H1 (cell line): ENCODE measurements at regions not wholly inside any gene's neighbourhood (a gene's known extent, or its start where the extent isn't known, plus 50 kb on each side); places are given as distances from the start of the nearest gene placed in this dataset.

Source experiments
- CTCF ChIA-PET: fragments of 300-600 bp; sonication (Branson Sonifier 250); formaldehyde crosslinking; loops from one replicate; lab custom pipeline; 2021; ENCODE audit not compliant: partially characterized antibody; lab: Charles Lee
- POLR2A ChIA-PET: fragments of 300-600 bp; sonication (Branson Sonifier 250); formaldehyde crosslinking; loops from one replicate; lab custom pipeline; 2021; ENCODE audit warnings: inconsistent platforms; ENCODE audit not compliant: partially characterized antibody; lab: Charles Lee
- DNase-seq, 2 experiments: peaks; one replicate each; pipeline versions ENCODE4 v3.0.0 to v3.0.0-alpha.2; 2010 to 2022; ENCODE audit warnings: low spot score in 2 of 2, low read depth in 1 of 2, mixed read lengths in 1 of 2
- FAIRE-seq: peaks from 2 replicates; lab custom pipeline; 2011; peaks lifted over from hg19 to GRCh38; lab: Jason Lieb, UNC
- H2AFZ ChIP-seq: 2 replicates; pipeline ENCODE4 v1.8.1; 2012; ENCODE audit warnings: low read length, inconsistent platforms
- H2AK5ac ChIP-seq: 2 replicates; pipeline ENCODE4 v1.6.1; 2013; ENCODE audit warnings: low read depth, low read length
- H2BK120ac ChIP-seq: replicated peaks from 2 replicates; pipeline ENCODE3; 2013; ENCODE audit warnings: low read depth, low read length, inconsistent platforms
- H2BK12ac ChIP-seq: 2 replicates; pipeline ENCODE4 v1.6.1; 2013; ENCODE audit warnings: low read depth, low read length
- H2BK15ac ChIP-seq: 2 replicates; pipeline ENCODE4 v1.6.1; 2013; ENCODE audit warnings: low read length
- H2BK20ac ChIP-seq: 2 replicates; pipeline ENCODE4 v1.6.1; 2013; ENCODE audit warnings: low read length
- H2BK5ac ChIP-seq: 2 replicates; pipeline ENCODE4 v1.6.1; 2013; ENCODE audit warnings: low read depth, low read length
- H3K14ac ChIP-seq: 2 replicates; pipeline ENCODE4 v1.6.1; 2013; ENCODE audit warnings: inconsistent platforms; ENCODE audit not compliant: insufficient read length
- H3K18ac ChIP-seq: 2 replicates; pipeline ENCODE4 v1.6.1; 2013; ENCODE audit warnings: low read length; ENCODE audit errors: extremely low read depth
- H3K23ac ChIP-seq: 2 replicates; pipeline ENCODE4 v1.6.1; 2013; ENCODE audit warnings: inconsistent platforms; ENCODE audit not compliant: insufficient read length
- H3K23me2 ChIP-seq: 2 replicates; pipeline ENCODE4 v1.6.1; 2013; ENCODE audit warnings: low read depth, low read length
- H3K27ac ChIP-seq: 2 replicates; pipeline ENCODE4 v1.6.1; 2011; ENCODE audit warnings: low read depth, low read length, inconsistent platforms
- H3K27me3 ChIP-seq, 4 experiments: replicated peaks in 1 of 4; 1 replicate in 1 of 4; 2 replicates in 3 of 4; pipeline versions ENCODE4 v1.6.1 to v1.8.1; 2011 to 2013; ENCODE audit warnings: low read length in 3 of 4, mild to moderate bottlenecking in 3 of 4, inconsistent platforms in 2 of 4, mixed read lengths in 2 of 4, moderate library complexity in 1 of 4; ENCODE audit not compliant: control insufficient read depth in 3 of 4, insufficient read depth in 3 of 4; ENCODE audit errors: extremely low read depth in 1 of 4
- H3K36me3 ChIP-seq, 4 experiments: 2 replicates each; pipeline versions ENCODE4 v1.6.1 to v1.8.1; 2011 to 2013; ENCODE audit warnings: mild to moderate bottlenecking in 4 of 4, low read length in 3 of 4, moderate library complexity in 2 of 4, control low read depth in 1 of 4, inconsistent platforms in 1 of 4; ENCODE audit not compliant: insufficient read depth in 4 of 4, control insufficient read depth in 2 of 4
- H3K4ac ChIP-seq: replicated peaks from 2 replicates; pipeline ENCODE3; 2013; ENCODE audit warnings: low read length, low read depth, mixed read lengths, inconsistent platforms; ENCODE audit not compliant: insufficient read length
- H3K4me1 ChIP-seq, 4 experiments: replicated peaks in 1 of 4; 1 replicate in 1 of 4; 2 replicates in 3 of 4; pipeline versions ENCODE4 v1.6.1 to v1.8.1; 2011 to 2013; ENCODE audit warnings: low read length in 3 of 4, inconsistent platforms in 2 of 4, mixed read lengths in 1 of 4; ENCODE audit not compliant: insufficient read depth in 4 of 4, control insufficient read depth in 3 of 4
- H3K4me2 ChIP-seq, 2 experiments: 2 replicates each; pipeline versions ENCODE4 v1.6.1 to v1.8.1; 2011 to 2013; ENCODE audit warnings: low read depth in 2 of 2, low read length in 2 of 2, control low read depth in 1 of 2, inconsistent platforms in 1 of 2, mild to moderate bottlenecking in 1 of 2; ENCODE audit not compliant: insufficient read depth in 1 of 2
- H3K4me3 ChIP-seq, 4 experiments: fragments of 200-600, 300-600 bp in 1 of 4; sonication (generic), shearing (Covaris generic), sonication (Bioruptor Twin) in 1 of 4; 2 replicates each; pipeline versions ENCODE4 v1.5.1 to v1.8.1; 2011 to 2016; ENCODE audit warnings: low read length in 4 of 4, low read depth in 3 of 4, control low read depth in 2 of 4, inconsistent platforms in 2 of 4, mild to moderate bottlenecking in 2 of 4, mixed read lengths in 1 of 4, moderate library complexity in 1 of 4; ENCODE audit not compliant: insufficient read depth in 2 of 4; ENCODE audit errors: extremely low read depth in 1 of 4
- H3K56ac ChIP-seq: replicated peaks from 2 replicates; pipeline ENCODE3; 2013; ENCODE audit warnings: low read depth, mild to moderate bottlenecking, mixed read lengths, low read length, inconsistent platforms; ENCODE audit not compliant: insufficient read length
- H3K79me1 ChIP-seq: 2 replicates; pipeline ENCODE4 v1.6.1; 2013; ENCODE audit warnings: low read depth, low read length, control low read depth
- H3K79me2 ChIP-seq, 2 experiments: 2 replicates each; pipeline versions ENCODE4 v1.6.1 to v1.8.1; 2012 to 2013; ENCODE audit warnings: low read length in 2 of 2, mild to moderate bottlenecking in 2 of 2, inconsistent platforms in 1 of 2; ENCODE audit not compliant: insufficient read depth in 2 of 2, control insufficient read depth in 1 of 2
- H3K9ac ChIP-seq, 4 experiments: replicated peaks in 1 of 4; 1 replicate in 1 of 4; 2 replicates in 3 of 4; pipeline versions ENCODE4 v1.6.1 to v1.8.1; 2011 to 2013; ENCODE audit warnings: low read depth in 3 of 4, low read length in 3 of 4, control low read depth in 2 of 4, mild to moderate bottlenecking in 2 of 4, moderate library complexity in 2 of 4, inconsistent platforms in 1 of 4; ENCODE audit errors: extremely low read depth in 1 of 4
- H3K9me3 ChIP-seq, 2 experiments: 2 replicates each; pipeline versions ENCODE4 v1.6.1 to v1.8.1; 2012 to 2013; ENCODE audit warnings: mild to moderate bottlenecking in 2 of 2, moderate library complexity in 2 of 2, control low read depth in 1 of 2, inconsistent platforms in 1 of 2, low read depth in 1 of 2, low read length in 1 of 2, mixed read lengths in 1 of 2; ENCODE audit not compliant: insufficient read depth in 2 of 2
- H4K20me1 ChIP-seq, 2 experiments: replicated peaks in 1 of 2; 2 replicates each; pipeline versions ENCODE3 to v1.8.1; 2011 to 2013; ENCODE audit warnings: inconsistent platforms in 2 of 2, low read length in 2 of 2, mild to moderate bottlenecking in 1 of 2; ENCODE audit not compliant: insufficient read depth in 2 of 2, control insufficient read depth in 1 of 2
- H4K5ac ChIP-seq: 2 replicates; pipeline ENCODE4 v1.6.1; 2013; ENCODE audit warnings: low read length, low read depth, mixed read lengths, inconsistent platforms; ENCODE audit not compliant: insufficient read length
- H4K8ac ChIP-seq: 2 replicates; pipeline ENCODE4 v1.8.0; 2013; ENCODE audit warnings: mild to moderate bottlenecking, moderate library complexity, low read length, inconsistent platforms; ENCODE audit not compliant: insufficient read depth; ENCODE audit errors: extremely low read depth
- H4K91ac ChIP-seq: replicated peaks from 2 replicates; pipeline ENCODE3; 2013; ENCODE audit warnings: low read length, mixed read lengths, inconsistent platforms; ENCODE audit not compliant: insufficient read length
- ASH2L ChIP-seq: fragments of 200-600, 300-600 bp; sonication (generic); IDR thresholded peaks from one replicate; pipeline ENCODE4 v1.7.1; 2017; ENCODE audit warnings: low read length
- ATF2 ChIP-seq: IDR thresholded peaks from 2 replicates; pipeline ENCODE4 v1.6.1; 2012; ENCODE audit warnings: low read length, inconsistent platforms
- CHD2 ChIP-seq: IDR thresholded peaks from 2 replicates; pipeline ENCODE4 v1.6.1; 2012; ENCODE audit warnings: low read length, improper control_type of control experiment
- CTBP2 ChIP-seq: IDR thresholded peaks from 2 replicates; pipeline ENCODE4 v1.7.0; 2011; ENCODE audit warnings: borderline replicate concordance, mild to moderate bottlenecking, moderate library complexity, mixed read lengths, low read length; ENCODE audit not compliant: insufficient read depth, insufficient read length
- EGR1 ChIP-seq: IDR thresholded peaks from 2 replicates; pipeline ENCODE4 v1.6.1; 2011; ENCODE audit warnings: low read depth, low read length, borderline replicate concordance
- GABPA ChIP-seq: IDR thresholded peaks from 2 replicates; pipeline ENCODE4 v1.6.1; 2011; ENCODE audit warnings: mild to moderate bottlenecking, low read length, moderate library complexity, borderline replicate concordance; ENCODE audit not compliant: insufficient read depth
- GTF2F1 ChIP-seq: IDR thresholded peaks from 2 replicates; pipeline ENCODE4 v1.6.1; 2012; ENCODE audit warnings: low read depth, low read length, improper control_type of control experiment, borderline replicate concordance
- JUN ChIP-seq: IDR thresholded peaks from 2 replicates; pipeline ENCODE4 v1.6.1; 2011; ENCODE audit warnings: low read depth, mild to moderate bottlenecking, improper control_type of control experiment, low read length
- KDM1A ChIP-seq: fragments of 200-600, 300-600 bp; sonication (generic); IDR thresholded peaks from 2 replicates; pipeline ENCODE4 v1.7.1; 2016; ENCODE audit warnings: mild to moderate bottlenecking, low read length, borderline replicate concordance
- MAFK ChIP-seq: IDR thresholded peaks from 2 replicates; pipeline ENCODE4 v1.6.1; 2012; ENCODE audit warnings: low read depth, mild to moderate bottlenecking, improper control_type of control experiment, low read length
- POLR2A ChIP-seq, 2 experiments: IDR thresholded peaks; 1 replicate in 1 of 2; 2 replicates in 1 of 2; pipeline ENCODE4 v1.6.1; 2011; ENCODE audit warnings: low read depth in 2 of 2, low read length in 2 of 2, mild to moderate bottlenecking in 2 of 2; ENCODE audit errors: control extremely low read depth in 1 of 2
- RBBP5 ChIP-seq: IDR thresholded peaks from 2 replicates; pipeline ENCODE4 v1.7.1; 2012; ENCODE audit warnings: low read depth, mild to moderate bottlenecking, inconsistent platforms, low read length, moderate library complexity, borderline replicate concordance
- SIRT6 ChIP-seq: IDR thresholded peaks from one replicate; pipeline ENCODE4 v1.7.1; 2012; ENCODE audit warnings: low read length, inconsistent platforms
- SUZ12 ChIP-seq: fragments of 200-600 bp; sonication (generic); IDR thresholded peaks from 2 replicates; pipeline ENCODE4 v1.6.1; 2012; ENCODE audit warnings: mild to moderate bottlenecking, inconsistent platforms, low read length, moderate library complexity, mixed read lengths
- TEAD4 ChIP-seq: IDR thresholded peaks from 2 replicates; pipeline ENCODE4 v1.6.1; 2012; ENCODE audit warnings: low read depth, low read length, inconsistent platforms, mixed read lengths
- WGBS, 2 experiments: shearing (Covaris generic) in 1 of 2; methylation state at CpG; one replicate each; pipeline versions ENCODE4 v1.1.6 to v1.1.7; 2013 to 2015; ENCODE audit warnings: low lambda C conversion rate in 2 of 2, mixed read lengths in 2 of 2, inconsistent platforms in 1 of 2, low coverage in 1 of 2, missing lambda C conversion rate in 1 of 2; ENCODE audit not compliant: insufficient replicate concordance in 2 of 2, insufficient coverage in 1 of 2, insufficient read length in 1 of 2; ENCODE audit errors: extremely low coverage in 1 of 2, missing lambda C conversion rate in 1 of 2; 5-methylcytosine and 5-hydroxymethylcytosine counted together

GRCh38 chr13:63393112-63393511 is 1977.5 kb upstream of the PCDH20 start:
- no peak overlapping the region for H3K27ac ChIP-seq
- H3K27me3 ChIP-seq: no peaks in the 10 kb centered on the region
- no peak overlapping the region for H3K9ac ChIP-seq
- no peak overlapping the region for H3K4ac ChIP-seq
- H2BK120ac ChIP-seq: no peak overlapping the region
- DNase-seq (no peak), FAIRE-seq (no peak)
- H2BK12ac ChIP-seq: no peak overlapping the region
- H3K23me2 ChIP-seq: no peaks in the 10 kb centered on the region
- H3K9me3 ChIP-seq: no peaks in the 10 kb centered on the region
- no peak overlapping the region for H2BK15ac ChIP-seq
- H3K56ac ChIP-seq: no peak overlapping the region
- H3K4me2 ChIP-seq: no peak overlapping the region
- no peak overlapping the region for H4K5ac ChIP-seq
- 98% methylated on average over 3 of the region's 3 CpGs; no CpG with 5 or more reads in 1 of the 2 experiments for WGBS, 2 experiments
- no peak overlapping the region for H4K91ac ChIP-seq
- no peak overlapping the region for H2BK20ac ChIP-seq
- H3K36me3 ChIP-seq: no peaks in the 10 kb centered on the region
- no peak overlapping the region for H2AK5ac ChIP-seq
- POLR2A ChIA-PET: no interaction called here
- no peaks in the 10 kb centered on the region for H3K4me1 ChIP-seq
- CTCF ChIA-PET: no interaction called here
- no peak overlapping the region for H2AFZ ChIP-seq
- no peaks in the 10 kb centered on the region for H3K79me1 ChIP-seq
- H3K14ac ChIP-seq: no peak overlapping the region
- H3K4me3 ChIP-seq: no peak overlapping the region
- no peak overlapping the region for H3K18ac ChIP-seq
- H4K8ac ChIP-seq: no peak overlapping the region
- H4K20me1 ChIP-seq: no peaks in the 10 kb centered on the region
- no peak overlapping the region for H3K23ac ChIP-seq
- H3K79me2 ChIP-seq: no peaks in the 10 kb centered on the region
- no peak overlapping the region for H2BK5ac ChIP-seq
- TF ChIP-seq CTBP2 (no peak), KDM1A (no peak), GTF2F1 (no peak), CHD2 (no peak), ATF2 (no peak), ASH2L (no peak), SIRT6 (no peak), POLR2A (IDR thresholded peaks at IDR 0.05; ENCODE audit: control extremely low read depth in 1 of 2, low read depth in 2 of 2, low read length in 2 of 2) (no peak), MAFK (no peak), GABPA (no peak), TEAD4 (no peak), SUZ12 (no peak), EGR1 (no peak), JUN (no peak), RBBP5 (no peak)
